ENCODE measurements at regions not wholly inside any gene's neighbourhood (a gene's known extent, or its start where the extent isn't known, plus 50 kb on each side); places are given as distances from the start of the nearest gene placed in this dataset.

DNA sequence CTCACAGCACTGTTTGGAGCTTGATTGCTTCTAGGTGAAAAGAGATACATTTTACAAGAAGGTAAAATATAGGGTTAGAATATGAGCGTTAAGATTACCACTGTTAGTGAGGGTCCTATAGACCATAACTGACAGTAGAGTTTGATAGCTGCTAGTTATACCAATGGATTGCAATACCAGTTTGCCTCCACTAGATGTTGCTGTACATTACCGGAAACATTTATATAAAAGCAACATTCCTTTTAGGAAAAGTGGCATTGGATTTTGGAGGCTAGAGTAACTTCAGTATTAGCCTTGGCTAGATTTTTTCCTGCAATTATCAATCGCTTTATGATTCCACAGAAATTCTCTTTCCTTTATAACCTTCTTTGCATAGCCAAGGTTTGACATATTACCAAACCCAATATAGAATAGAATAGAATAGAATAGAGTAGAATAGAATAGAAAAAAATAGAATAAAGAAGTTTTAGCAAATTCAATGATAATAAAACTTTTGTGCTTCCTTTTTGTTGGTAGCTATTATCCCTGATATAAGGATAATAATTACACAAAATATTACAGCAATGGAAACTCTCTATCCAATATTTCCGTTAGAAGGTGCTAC lies 1093.6 kb upstream of the ALCAM start:
- Mint-ChIP-seq H3K27me3 (ENCODE audit: insufficient read depth) (no peaks in the 10 kb centered on the region), H3K4me3 (no peak overlapping the region), H3K27ac (no peak overlapping the region), H3K36me3 (ENCODE audit: low read depth) (no peaks in the 10 kb centered on the region), H3K4me1 (ENCODE audit: low read depth) (no peaks in the 10 kb centered on the region), H3K9me3 (no peaks in the 10 kb centered on the region)
- DNase-seq (ENCODE audit: low spot score) = no peak
- intact Hi-C loops (cut with micrococcal nuclease) = loop anchor here (5.0 kb wide), 1 partner anchor 1094 kb away; the partner anchor contains the start of gene ALCAM

DNA sequence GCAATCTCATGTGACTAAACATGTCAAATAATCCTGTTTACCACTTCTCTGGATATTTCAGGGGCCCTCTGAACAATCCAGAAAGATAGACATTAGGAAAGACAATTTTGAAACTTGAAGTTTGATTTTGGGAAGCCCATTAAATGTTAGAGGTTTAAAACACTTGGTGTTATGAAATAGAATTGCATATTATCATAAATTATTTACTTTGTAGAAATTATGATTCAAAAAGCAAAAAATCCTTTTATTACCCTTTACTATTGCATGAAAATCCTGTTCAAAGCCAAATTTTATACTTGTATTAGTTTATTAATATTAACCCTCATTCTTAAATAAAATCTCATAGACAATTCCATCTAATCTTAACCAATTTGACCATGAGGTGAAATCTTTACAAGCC lies 1091.5 kb upstream of the ALCAM start:
- Mint-ChIP-seq H3K4me1 (ENCODE audit: low read depth) (peaks cover 9% of the 10 kb centered on the region), H3K27me3 (ENCODE audit: insufficient read depth) (no peaks in the 10 kb centered on the region), H3K9me3 (peaks cover 3% of the 10 kb centered on the region), H3K27ac (no peak overlapping the region), H3K4me3 (no peak overlapping the region), H3K36me3 (ENCODE audit: low read depth) (no peaks in the 10 kb centered on the region)
- no peak for DNase-seq (ENCODE audit: low spot score)
- intact Hi-C loops (cut with micrococcal nuclease) = no loop called here

DNA sequence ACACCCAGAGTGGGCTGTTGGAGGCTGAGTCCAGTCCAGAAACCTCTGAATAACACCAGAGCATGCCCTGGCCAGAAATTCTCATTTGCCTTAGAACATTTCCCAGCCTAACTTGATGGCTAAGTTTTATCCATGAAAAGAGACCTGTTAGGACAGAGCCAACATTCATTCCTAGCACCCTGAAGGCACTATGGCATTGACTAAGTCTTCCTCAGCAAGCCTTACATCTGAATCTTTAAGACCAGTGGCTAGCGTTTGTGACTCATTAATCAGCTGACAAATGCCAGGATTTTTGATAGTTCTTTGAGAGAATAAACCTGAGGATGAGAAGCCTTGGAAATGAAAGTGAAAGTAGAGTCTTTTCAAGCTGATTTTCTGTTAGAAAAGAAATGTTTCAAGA lies 1087.1 kb upstream of the ALCAM start:
- no peak overlapping the region for H3K27ac Mint-ChIP-seq
- DNase-seq (ENCODE audit: low spot score) = no peak
- peaks cover 20% of the 10 kb centered on the region for H3K9me3 Mint-ChIP-seq
- H3K4me1 Mint-ChIP-seq (ENCODE audit: low read depth) = peaks cover 9% of the 10 kb centered on the region
- H3K4me3 Mint-ChIP-seq = no peak overlapping the region
- intact Hi-C loops (cut with micrococcal nuclease) = no loop called here
- H3K27me3 Mint-ChIP-seq (ENCODE audit: insufficient read depth) = no peaks in the 10 kb centered on the region
- no peaks in the 10 kb centered on the region for H3K36me3 Mint-ChIP-seq (ENCODE audit: low read depth)

DNA sequence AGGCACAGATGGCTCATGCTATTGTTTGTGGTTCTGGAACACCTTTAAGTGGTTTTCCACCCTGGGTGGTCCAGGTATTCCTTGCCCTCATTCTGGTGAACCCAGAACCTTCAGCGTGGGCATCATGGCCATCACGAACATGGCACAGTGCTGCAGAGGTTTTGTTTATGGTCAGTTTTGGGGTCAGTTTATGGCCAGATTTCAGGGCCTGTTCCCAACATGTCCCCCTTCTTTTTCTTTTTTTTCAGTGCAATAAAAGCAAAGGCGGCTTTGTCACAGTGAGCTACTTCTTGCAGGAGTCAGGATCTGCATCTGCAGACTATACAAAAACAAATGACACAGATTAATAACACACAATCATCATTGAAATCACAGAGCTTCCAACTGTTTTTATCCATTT lies 1085.0 kb upstream of the ALCAM start:
- no peaks in the 10 kb centered on the region for H3K27me3 Mint-ChIP-seq (ENCODE audit: insufficient read depth)
- intact Hi-C loops (cut with micrococcal nuclease) = no loop called here

DNA sequence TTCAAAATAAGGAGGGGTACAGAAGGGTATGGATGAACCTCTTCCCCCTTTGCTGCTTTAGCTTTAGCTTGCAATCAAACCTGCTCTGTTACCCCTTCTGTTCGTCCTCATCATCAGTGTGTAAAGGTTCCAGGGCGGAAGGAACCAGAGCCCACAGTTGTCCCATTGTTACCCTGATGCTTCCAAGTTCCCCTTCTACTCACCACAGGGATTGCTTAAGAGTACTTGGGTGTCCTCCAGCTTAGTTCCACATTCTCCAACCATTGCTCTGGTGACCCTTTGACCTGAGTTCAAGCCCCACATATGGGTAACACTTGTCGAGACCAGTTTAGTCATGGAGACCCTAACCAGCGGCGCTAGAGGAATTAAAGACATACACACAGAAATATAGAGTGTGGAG lies 1080.1 kb upstream of the ALCAM start:
- DNase-seq (ENCODE audit: low spot score) = no peak
- Mint-ChIP-seq H3K9me3 (peaks cover 12% of the 10 kb centered on the region), H3K4me3 (no peak overlapping the region), H3K27me3 (ENCODE audit: insufficient read depth) (no peaks in the 10 kb centered on the region), H3K27ac (no peak overlapping the region), H3K4me1 (ENCODE audit: low read depth) (peaks cover 4% of the 10 kb centered on the region), H3K36me3 (ENCODE audit: low read depth) (no peaks in the 10 kb centered on the region)
- intact Hi-C loops (cut with micrococcal nuclease) = no loop called here

More for the DNA sequence above, 1085.0 kb upstream of the ALCAM start:
- Mint-ChIP-seq H3K36me3 (ENCODE audit: low read depth) (no peaks in the 10 kb centered on the region), H3K4me1 (ENCODE audit: low read depth) (peaks cover 9% of the 10 kb centered on the region), H3K27ac (no peak overlapping the region), H3K9me3 (peaks cover 20% of the 10 kb centered on the region), H3K4me3 (no peak overlapping the region)
- DNase-seq (ENCODE audit: low spot score) = no peak

DNA sequence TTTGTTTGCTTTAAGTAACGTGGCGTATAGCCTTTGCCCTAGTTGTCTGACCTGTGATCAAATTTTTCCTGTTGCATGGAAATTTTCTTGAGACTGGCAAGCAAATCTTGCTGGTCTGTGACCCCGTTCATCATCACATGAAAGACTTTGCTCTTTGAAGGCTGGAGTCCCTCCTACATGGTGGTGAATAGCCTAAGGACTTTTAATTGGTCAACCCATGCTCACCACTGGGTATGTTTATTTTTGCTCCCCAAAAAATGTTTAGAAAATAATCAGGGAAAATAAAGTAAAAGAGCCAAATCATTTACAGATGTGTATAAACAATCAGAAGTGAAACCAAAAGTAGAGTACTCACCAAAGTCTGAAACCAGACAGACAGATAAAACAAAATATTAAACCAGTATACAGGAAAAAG lies 1075.3 kb upstream of the ALCAM start:
- intact Hi-C loops (cut with micrococcal nuclease) = no loop called here
- H3K9me3 Mint-ChIP-seq = no peaks in the 10 kb centered on the region

DNA sequence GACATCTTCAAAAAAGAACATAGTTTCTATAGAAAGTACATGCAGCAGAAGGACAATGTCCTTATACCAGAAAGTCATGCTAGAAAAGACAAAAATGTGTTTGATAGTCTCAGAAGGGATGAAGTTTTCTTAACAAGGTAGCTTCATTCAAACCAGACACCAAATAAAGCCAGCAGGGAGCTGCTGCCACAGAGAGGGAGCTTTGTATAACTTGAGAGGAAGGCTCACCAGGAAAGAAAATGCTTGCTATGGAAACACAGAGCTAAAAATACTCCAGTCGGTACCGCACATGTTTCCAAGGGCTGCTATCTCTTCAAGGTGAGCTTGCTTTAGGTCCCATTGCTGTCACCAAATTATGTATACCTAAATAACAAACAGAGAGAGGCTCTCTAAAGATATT lies 1074.8 kb upstream of the ALCAM start:
- no peak for DNase-seq (ENCODE audit: low spot score)
- Mint-ChIP-seq H3K4me3 (peak overlapping the region; percentile 13), H3K27me3 (ENCODE audit: insufficient read depth) (no peaks in the 10 kb centered on the region), H3K36me3 (ENCODE audit: low read depth) (peaks cover 2% of the 10 kb centered on the region), H3K4me1 (ENCODE audit: low read depth) (peaks cover 15% of the 10 kb centered on the region), H3K27ac (no peak overlapping the region), H3K9me3 (no peaks in the 10 kb centered on the region)
- intact Hi-C loops (cut with micrococcal nuclease) = no loop called here

More for the DNA sequence above, 1075.3 kb upstream of the ALCAM start:
- no peak overlapping the region for H3K27ac Mint-ChIP-seq
- H3K4me3 Mint-ChIP-seq = peak overlapping the region; percentile 13
- H3K4me1 Mint-ChIP-seq (ENCODE audit: low read depth) = peaks cover 15% of the 10 kb centered on the region
- no peak for DNase-seq (ENCODE audit: low spot score)
- H3K36me3 Mint-ChIP-seq (ENCODE audit: low read depth) = peaks cover 2% of the 10 kb centered on the region
- H3K27me3 Mint-ChIP-seq (ENCODE audit: insufficient read depth) = no peaks in the 10 kb centered on the region

DNA sequence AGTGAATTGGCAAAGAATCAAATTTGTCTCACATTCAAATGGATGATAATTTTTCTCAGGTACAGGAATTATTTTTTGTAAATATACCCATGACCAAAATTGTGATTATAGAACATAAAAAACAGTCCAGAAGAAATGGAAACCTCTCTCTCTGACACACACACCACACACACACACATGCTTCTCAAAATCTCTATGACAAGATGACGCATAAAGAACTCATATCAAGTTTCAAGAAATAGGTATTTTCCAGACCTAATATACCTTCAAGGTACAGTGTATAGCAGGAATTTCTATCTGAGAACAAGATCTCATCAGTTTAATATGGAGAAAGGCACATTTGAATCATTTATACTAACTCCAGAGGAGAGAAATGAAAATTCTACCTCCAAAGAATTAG lies 1069.1 kb upstream of the ALCAM start:
- H3K9me3 Mint-ChIP-seq = no peaks in the 10 kb centered on the region
- H3K36me3 Mint-ChIP-seq (ENCODE audit: low read depth) = peaks cover 2% of the 10 kb centered on the region
- no peaks in the 10 kb centered on the region for H3K27me3 Mint-ChIP-seq (ENCODE audit: insufficient read depth)
- DNase-seq (ENCODE audit: low spot score) = no peak
- H3K4me1 Mint-ChIP-seq (ENCODE audit: low read depth) = peaks cover 1% of the 10 kb centered on the region
- intact Hi-C loops (cut with micrococcal nuclease) = no loop called here
- H3K4me3 Mint-ChIP-seq = no peak overlapping the region
- H3K27ac Mint-ChIP-seq = no peak overlapping the region

DNA sequence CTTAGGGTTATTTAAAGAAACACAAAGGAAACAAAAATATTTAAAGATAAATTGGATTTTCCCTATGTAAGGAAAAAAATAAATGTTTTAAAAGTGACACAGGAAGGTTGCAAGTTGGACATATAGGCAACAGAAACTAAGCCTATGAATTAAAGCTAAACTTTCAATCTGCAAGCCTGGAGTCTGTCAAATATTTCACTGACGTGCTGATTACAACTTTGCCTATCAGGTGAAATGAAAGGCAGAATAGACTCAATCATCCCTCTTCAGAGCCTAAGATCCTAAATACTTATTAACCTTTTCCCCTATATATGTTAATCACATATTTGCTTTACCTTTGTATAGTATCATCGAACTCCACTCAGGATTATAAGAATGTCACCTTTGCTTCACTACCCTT lies 1068.0 kb upstream of the ALCAM start:
- Mint-ChIP-seq H3K27ac (no peak overlapping the region), H3K9me3 (no peaks in the 10 kb centered on the region), H3K4me1 (ENCODE audit: low read depth) (no peaks in the 10 kb centered on the region), H3K27me3 (ENCODE audit: insufficient read depth) (no peaks in the 10 kb centered on the region), H3K4me3 (no peak overlapping the region), H3K36me3 (ENCODE audit: low read depth) (peaks cover 2% of the 10 kb centered on the region)
- no peak for DNase-seq (ENCODE audit: low spot score)
- intact Hi-C loops (cut with micrococcal nuclease) = no loop called here

DNA sequence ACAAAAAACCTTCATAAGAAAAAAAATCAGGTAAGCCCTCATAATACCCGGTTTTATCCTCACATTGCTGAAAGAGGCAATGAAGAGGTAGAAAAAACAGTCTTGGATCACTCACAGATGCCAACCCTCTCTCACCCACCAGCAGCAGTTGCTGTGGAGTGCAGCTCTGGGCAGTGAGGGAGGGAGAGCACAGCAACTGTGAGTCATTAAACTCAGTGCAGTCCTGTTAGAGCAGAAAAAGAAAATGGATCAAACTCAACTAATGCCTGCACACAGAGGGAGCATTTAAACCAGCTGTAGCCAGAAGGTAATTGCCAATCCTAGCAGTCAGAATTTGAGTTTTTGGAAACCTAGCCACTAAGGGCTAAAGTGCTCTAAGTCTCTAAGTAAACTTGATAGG lies 1050.6 kb upstream of the ALCAM start:
- intact Hi-C loops (cut with micrococcal nuclease) = no loop called here
- no peak overlapping the region for H3K4me3 Mint-ChIP-seq
- no peak for DNase-seq (ENCODE audit: low spot score)
- H3K27me3 Mint-ChIP-seq (ENCODE audit: insufficient read depth) = peaks cover 2% of the 10 kb centered on the region
- H3K27ac Mint-ChIP-seq = no peak overlapping the region
- no peaks in the 10 kb centered on the region for H3K4me1 Mint-ChIP-seq (ENCODE audit: low read depth)
- H3K36me3 Mint-ChIP-seq (ENCODE audit: low read depth) = no peaks in the 10 kb centered on the region
- H3K9me3 Mint-ChIP-seq = peaks cover 4% of the 10 kb centered on the region

DNA sequence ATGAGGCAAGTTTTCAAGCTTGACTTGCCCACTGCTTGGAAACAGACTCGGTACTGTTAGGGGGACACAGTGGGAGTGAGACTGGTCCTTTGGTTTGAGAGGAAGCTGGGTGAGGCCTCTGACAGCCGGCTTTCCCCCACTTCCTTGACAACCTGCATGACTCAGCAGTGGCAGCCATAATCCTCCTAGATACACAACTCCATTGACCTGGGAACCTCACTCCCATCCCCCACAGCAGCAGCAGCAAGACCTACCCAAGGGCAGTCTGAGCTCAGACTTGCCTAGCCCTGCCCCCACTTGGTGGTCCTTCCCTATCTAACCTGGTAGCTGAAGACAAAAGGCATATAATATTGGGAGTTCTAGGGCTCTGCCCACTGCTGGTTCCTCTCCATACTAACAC lies 1043.5 kb upstream of the ALCAM start:
- Mint-ChIP-seq H3K4me1 (ENCODE audit: low read depth) (no peaks in the 10 kb centered on the region), H3K4me3 (no peak overlapping the region), H3K27ac (no peak overlapping the region), H3K27me3 (ENCODE audit: insufficient read depth) (no peaks in the 10 kb centered on the region), H3K9me3 (peaks cover 26% of the 10 kb centered on the region), H3K36me3 (ENCODE audit: low read depth) (no peaks in the 10 kb centered on the region)
- no peak for DNase-seq (ENCODE audit: low spot score)
- intact Hi-C loops (cut with micrococcal nuclease) = no loop called here

DNA sequence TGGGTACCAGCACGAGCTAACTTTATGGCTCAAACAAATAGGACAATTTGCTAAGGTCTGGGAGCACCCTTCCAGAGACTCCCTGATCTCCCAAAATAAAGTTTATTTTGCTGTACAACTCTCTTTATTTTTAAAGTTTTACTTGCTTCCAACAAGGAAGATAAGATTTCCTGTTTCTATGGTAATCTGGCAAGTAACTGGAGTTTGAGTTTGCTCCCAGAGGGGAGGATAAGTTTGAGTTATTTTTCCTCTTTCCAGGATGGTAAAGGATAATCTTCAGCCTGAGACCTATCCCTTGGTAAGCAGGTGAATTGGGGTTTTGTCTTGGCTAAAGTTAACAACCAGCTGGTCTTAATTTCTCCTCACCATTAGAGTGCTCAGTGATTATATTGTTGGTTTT lies 1019.4 kb upstream of the ALCAM start:
- no peaks in the 10 kb centered on the region for H3K27me3 Mint-ChIP-seq (ENCODE audit: insufficient read depth)
- no peak for DNase-seq (ENCODE audit: low spot score)
- intact Hi-C loops (cut with micrococcal nuclease) = no loop called here
- H3K36me3 Mint-ChIP-seq (ENCODE audit: low read depth) = no peaks in the 10 kb centered on the region
- no peak overlapping the region for H3K4me3 Mint-ChIP-seq
- no peak overlapping the region for H3K27ac Mint-ChIP-seq
- no peaks in the 10 kb centered on the region for H3K4me1 Mint-ChIP-seq (ENCODE audit: low read depth)
- H3K9me3 Mint-ChIP-seq = no peaks in the 10 kb centered on the region

DNA sequence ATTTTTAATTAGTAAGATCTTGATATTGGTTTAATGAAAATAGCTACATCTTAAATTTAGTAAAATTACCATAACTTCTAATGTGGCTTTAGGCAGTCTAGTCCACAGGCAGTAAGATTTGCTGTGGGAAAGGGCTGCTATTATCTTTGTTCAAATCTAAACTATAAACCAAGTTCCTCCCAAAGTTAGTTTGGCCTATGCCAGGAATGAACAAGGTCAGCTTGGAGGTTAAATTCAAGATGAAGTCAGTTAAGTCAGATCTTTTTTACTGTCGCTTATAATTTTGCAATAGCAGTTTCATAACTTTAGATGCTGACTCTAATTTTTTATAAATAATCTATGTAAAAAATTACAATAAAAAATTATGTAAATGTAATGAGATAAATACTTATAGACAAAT lies 1016.9 kb upstream of the ALCAM start:
- H3K4me1 Mint-ChIP-seq (ENCODE audit: low read depth) = no peaks in the 10 kb centered on the region
- no peaks in the 10 kb centered on the region for H3K36me3 Mint-ChIP-seq (ENCODE audit: low read depth)
- no peaks in the 10 kb centered on the region for H3K27me3 Mint-ChIP-seq (ENCODE audit: insufficient read depth)
- DNase-seq (ENCODE audit: low spot score) = no peak
- no peak overlapping the region for H3K27ac Mint-ChIP-seq
- peaks cover 3% of the 10 kb centered on the region for H3K9me3 Mint-ChIP-seq
- intact Hi-C loops (cut with micrococcal nuclease) = no loop called here
- no peak overlapping the region for H3K4me3 Mint-ChIP-seq

DNA sequence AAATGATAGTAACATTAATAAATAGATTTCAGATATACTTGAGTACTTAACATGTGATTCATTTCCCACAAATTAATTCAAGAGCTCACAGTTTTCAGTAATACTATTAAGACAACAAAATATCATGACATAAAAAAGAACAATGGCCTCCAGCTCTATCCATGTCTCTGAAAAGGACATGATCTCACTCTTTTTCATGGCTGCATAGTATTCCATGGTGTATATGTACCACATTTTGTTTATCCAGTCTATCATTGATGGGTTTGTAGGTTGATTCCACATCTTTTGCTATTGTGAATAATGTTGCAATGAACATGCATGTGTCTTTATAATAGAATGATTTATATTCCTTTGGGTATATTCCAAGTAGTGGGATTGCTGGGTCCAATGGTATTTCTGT lies 1012.8 kb upstream of the ALCAM start:
- intact Hi-C loops (cut with micrococcal nuclease) = no loop called here
- H3K4me3 Mint-ChIP-seq = no peak overlapping the region
- H3K9me3 Mint-ChIP-seq = peaks cover 3% of the 10 kb centered on the region
- H3K36me3 Mint-ChIP-seq (ENCODE audit: low read depth) = no peaks in the 10 kb centered on the region
- no peaks in the 10 kb centered on the region for H3K27me3 Mint-ChIP-seq (ENCODE audit: insufficient read depth)
- no peaks in the 10 kb centered on the region for H3K4me1 Mint-ChIP-seq (ENCODE audit: low read depth)
- DNase-seq (ENCODE audit: low spot score) = no peak
- no peak overlapping the region for H3K27ac Mint-ChIP-seq
